ENCODE measurements at regions not wholly inside any gene's neighbourhood (a gene's known extent, or its start where the extent isn't known, plus 50 kb on each side); places are given as distances from the start of the nearest gene placed in this dataset.

GRCh38 chr10:131635564-131636015 is 265.2 kb upstream of the PPP2R2D start:
- TF ChIP-seq CTCF (IDR thresholded peaks at IDR 0.05; ENCODE audit: poor library complexity) = no peak
- no peak for TF ChIP-seq EZH2phosphoT487 (IDR thresholded peaks at IDR 0.05; ENCODE audit: low read depth, severe bottlenecking, unreplicated experiment)
